IMR-90 (cell line): ENCODE measurements at regions not wholly inside any gene's neighbourhood (a gene's known extent, or its start where the extent isn't known, plus 50 kb on each side); places are given as distances from the start of the nearest gene placed in this dataset.

Source experiments
- ATAC-seq: fragments of 200-7000 bp; cut with Tn5 transposase; 2 replicates; pipeline ENCODE4 v1.9.1; 2020; ENCODE audit warnings: low read depth, mild to moderate bottlenecking, moderate library complexity
- BruUV-seq: library from RNA; stranded (reverse); fragments of 400-500 nt; replicated peaks from 2 replicates; lab custom pipeline; 2021; lab: Mats Ljungman, UMichigan
- CTCF ChIA-PET: fragments of 300-600 bp; formaldehyde crosslinking; extraction: SDS; loops from one replicate; lab custom pipeline; 2021; ENCODE audit warnings: antibody characterized with exemption; lab: Yijun Ruan, JAX
- POLR2A ChIA-PET: fragments of 300-600 bp; sonication (Branson Sonifier 250); formaldehyde crosslinking; loops from one replicate; lab custom pipeline; 2022; ENCODE audit warnings: antibody characterized with exemption; ENCODE audit not compliant: unreplicated experiment; lab: Charles Lee
- DNase-seq: peaks from one replicate; pipeline ENCODE4 v3.0.0; 2013
- H2AFZ ChIP-seq: replicated peaks from 2 replicates; pipeline ENCODE3; 2013; ENCODE audit warnings: low read length, mild to moderate bottlenecking; ENCODE audit not compliant: poor library complexity
- H2AK5ac ChIP-seq: 2 replicates; pipeline ENCODE4 v1.6.1; 2013; ENCODE audit warnings: low read depth, low read length, inconsistent platforms
- H2AK9ac ChIP-seq: replicated peaks from 2 replicates; pipeline ENCODE3; 2013; ENCODE audit warnings: mild to moderate bottlenecking, low read depth, low read length, moderate library complexity; ENCODE audit not compliant: poor library complexity
- H2BK120ac ChIP-seq: 2 replicates; pipeline ENCODE4 v1.6.1; 2013; ENCODE audit warnings: low read depth, low read length, inconsistent platforms
- H2BK15ac ChIP-seq: 3 replicates; pipeline ENCODE4 v1.6.1; 2013; ENCODE audit warnings: low read depth, low read length, inconsistent platforms
- H2BK20ac ChIP-seq: 2 replicates; pipeline ENCODE4 v1.6.1; 2013; ENCODE audit warnings: low read depth, mild to moderate bottlenecking, inconsistent platforms, low read length, moderate library complexity
- H2BK5ac ChIP-seq: 2 replicates; pipeline ENCODE4 v1.6.1; 2013; ENCODE audit warnings: mild to moderate bottlenecking, low read depth, low read length, inconsistent platforms; ENCODE audit not compliant: poor library complexity, severe bottlenecking
- H3K14ac ChIP-seq: replicated peaks from 2 replicates; pipeline ENCODE4 v1.6.1; 2013; ENCODE audit warnings: low read depth, low read length, inconsistent platforms
- H3K18ac ChIP-seq: 2 replicates; pipeline ENCODE4 v1.6.1; 2013; ENCODE audit warnings: low read depth, low read length, control low read depth
- H3K23ac ChIP-seq: 2 replicates; pipeline ENCODE4 v1.6.1; 2013; ENCODE audit warnings: low read depth, low read length, inconsistent platforms
- H3K27ac ChIP-seq: 2 replicates; pipeline ENCODE4 v1.5.1; 2013; ENCODE audit warnings: mild to moderate bottlenecking, control low read depth, low read length; ENCODE audit not compliant: insufficient read depth
- H3K27me3 ChIP-seq: 2 replicates; pipeline ENCODE4 v1.6.1; 2013; ENCODE audit warnings: low read length; ENCODE audit not compliant: control insufficient read depth, insufficient read depth
- H3K36me3 ChIP-seq: 2 replicates; pipeline ENCODE4 v1.6.1; 2013; ENCODE audit warnings: low read length, mixed read lengths; ENCODE audit not compliant: control insufficient read depth, insufficient read depth
- H3K4ac ChIP-seq: 2 replicates; pipeline ENCODE4 v1.6.1; 2013; ENCODE audit warnings: low read depth, low read length, inconsistent platforms
- H3K4me1 ChIP-seq: 2 replicates; pipeline ENCODE4 v1.6.1; 2013; ENCODE audit warnings: low read length, mixed read lengths; ENCODE audit not compliant: control insufficient read depth, insufficient read depth
- H3K4me2 ChIP-seq: 2 replicates; pipeline ENCODE4 v1.6.1; 2013; ENCODE audit warnings: low read depth, mild to moderate bottlenecking, control low read depth, low read length, moderate library complexity
- H3K4me3 ChIP-seq: 2 replicates; pipeline ENCODE4 v1.5.1; 2013; ENCODE audit warnings: low read depth, mild to moderate bottlenecking, control low read depth, low read length, moderate library complexity; ENCODE audit not compliant: insufficient read depth
- H3K56ac ChIP-seq: 2 replicates; pipeline ENCODE4 v1.6.1; 2013; ENCODE audit warnings: low read length, inconsistent platforms; ENCODE audit not compliant: insufficient read depth; ENCODE audit errors: extremely low read depth
- H3K79me1 ChIP-seq, 2 experiments: 2 replicates each; pipeline ENCODE4 v1.6.1; 2013; ENCODE audit warnings: low read length in 2 of 2, inconsistent platforms in 1 of 2, low read depth in 1 of 2
- H3K9ac ChIP-seq: 2 replicates; pipeline ENCODE4 v1.6.1; 2013; ENCODE audit warnings: low read depth, low read length, control low read depth
- H3K9me1 ChIP-seq: 2 replicates; pipeline ENCODE4 v1.6.1; 2013; ENCODE audit warnings: low read length, inconsistent platforms; ENCODE audit not compliant: insufficient read depth
- H3K9me3 ChIP-seq: 2 replicates; pipeline ENCODE4 v1.6.1; 2013; ENCODE audit warnings: low read length; ENCODE audit not compliant: control insufficient read depth, insufficient read depth
- H4K20me1 ChIP-seq: 2 replicates; pipeline ENCODE4 v1.6.1; 2013; ENCODE audit warnings: low read length, inconsistent platforms; ENCODE audit not compliant: insufficient read depth
- H4K5ac ChIP-seq: 2 replicates; pipeline ENCODE4 v1.6.1; 2013; ENCODE audit warnings: mild to moderate bottlenecking, low read depth, low read length, control low read depth
- H4K8ac ChIP-seq, 2 experiments: 2 replicates each; pipeline ENCODE4 v1.6.1; 2013; ENCODE audit warnings: low read depth in 2 of 2, low read length in 2 of 2, control low read depth in 1 of 2, inconsistent platforms in 1 of 2
- H4K91ac ChIP-seq: 2 replicates; pipeline ENCODE4 v1.6.1; 2013; ENCODE audit warnings: low read depth, low read length, inconsistent platforms; ENCODE audit not compliant: insufficient read depth
- CTCF ChIP-seq: conservative IDR thresholded peaks from 2 replicates; pipeline ENCODE4 v1.5.1; 2012; ENCODE audit warnings: mild to moderate bottlenecking, low read depth, low read length, improper control_type of control experiment
- WGBS, 2 experiments: methylation state at CpG; one replicate each; pipeline versions ENCODE4 v1.1.5 to v1.1.7; 2013; ENCODE audit warnings: missing lambda C conversion rate in 2 of 2; ENCODE audit not compliant: insufficient read length in 1 of 2; ENCODE audit errors: extremely low coverage in 2 of 2; 5-methylcytosine and 5-hydroxymethylcytosine counted together
- dilution Hi-C: fragments of 300-500 bp; cut with HindIII; formaldehyde crosslinking; loops from one replicate; pipeline ENCODE4 v1.14.3; 2018; ENCODE audit warnings: low sequenced_read_pairs; ENCODE audit not compliant: unreplicated experiment
- in situ Hi-C: fragments of 300-500 bp; cut with MboI; formaldehyde crosslinking; loops from 3 replicates; pipeline ENCODE4 v1.14.3; 2019; ENCODE audit warnings: low sequenced_read_pairs, inconsistent platforms, mixed read lengths
- intact Hi-C: fragments of 100-400 bp; cut with micrococcal nuclease; formaldehyde crosslinking; loops from 2 replicates; pipeline ENCODE4 v1.10.0; 2022

DNA sequence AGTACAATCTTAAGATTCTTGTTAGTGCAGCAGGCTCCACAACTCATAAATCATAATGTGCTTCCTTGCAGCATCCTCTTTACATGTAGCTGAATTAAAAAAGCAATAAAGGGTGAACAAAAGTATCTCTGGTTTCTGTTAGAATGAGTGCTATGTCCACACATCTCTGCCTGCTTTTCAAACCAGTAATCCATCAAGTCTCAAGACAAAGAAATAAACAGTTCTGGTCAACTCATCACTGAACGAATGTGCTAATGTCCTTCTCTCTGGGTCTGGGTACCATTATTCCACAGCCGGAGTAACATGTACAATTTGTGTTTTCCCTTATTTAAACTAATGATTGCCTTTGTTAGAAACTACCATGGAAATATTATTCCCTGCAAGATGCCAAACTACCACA is 273.0 kb upstream of the USP15 start:
- H4K91ac ChIP-seq = no peak overlapping the region
- no peak overlapping the region for H4K5ac ChIP-seq
- no peaks in the 10 kb centered on the region for H3K79me1 ChIP-seq
- no peaks in the 10 kb centered on the region for H3K36me3 ChIP-seq
- H3K9me3 ChIP-seq = no peaks in the 10 kb centered on the region; the same call in 1 of the 2 replicates
- intact Hi-C loops (no loop called here), in situ Hi-C loops (no loop called here), dilution Hi-C loops (no loop called here)
- DNase-seq (no peak), ATAC-seq (no peak)
- H3K9me1 ChIP-seq = no peaks in the 10 kb centered on the region
- H2AK9ac ChIP-seq = no peak overlapping the region
- H3K18ac ChIP-seq = no peak overlapping the region
- no peak overlapping the region for H2BK15ac ChIP-seq
- no peak overlapping the region for H2BK5ac ChIP-seq
- H3K4me2 ChIP-seq = no peak overlapping the region
- H2BK120ac ChIP-seq = no peak overlapping the region
- CTCF ChIA-PET = no interaction called here
- no peaks in the 10 kb centered on the region for H3K4me1 ChIP-seq
- no peak overlapping the region for H3K56ac ChIP-seq
- no peak for TF ChIP-seq CTCF
- H4K8ac ChIP-seq = no peak overlapping the region
- no peak overlapping the region for H3K4me3 ChIP-seq
- H3K27me3 ChIP-seq = no peaks in the 10 kb centered on the region
- no peak overlapping the region for H2AK5ac ChIP-seq
- no peak overlapping the region for H3K23ac ChIP-seq
- no TSS peak for BruUV-seq
- H3K9ac ChIP-seq = no peak overlapping the region
- H4K20me1 ChIP-seq = no peaks in the 10 kb centered on the region
- POLR2A ChIA-PET = no interaction called here
- no peak overlapping the region for H2AFZ ChIP-seq
- H3K27ac ChIP-seq = no peak overlapping the region
- no peak overlapping the region for H3K14ac ChIP-seq
- no CpG with 5 or more reads among the region's 2 CpGs for WGBS, 2 experiments
- H2BK20ac ChIP-seq = no peak overlapping the region
- H3K4ac ChIP-seq = no peak overlapping the region
